K562 (cell line): ENCODE measurements at regions not wholly inside any gene's neighbourhood (a gene's known extent, or its start where the extent isn't known, plus 50 kb on each side); places are given as distances from the start of the nearest gene placed in this dataset.

ENCODE experiments used
- NFE2L1 ChIP-seq: fragments of 450-650 bp; IDR thresholded peaks from 2 replicates; pipeline ENCODE4 v1.6.1; 2016; ENCODE audit warnings: missing genetic modification characterization, low read depth, mild to moderate bottlenecking, missing compliant biosample characterization, moderate library complexity, borderline replicate concordance
- NR2C1 ChIP-seq, 2 experiments: fragments of 450-650 bp; IDR thresholded peaks; 2 replicates each; pipeline ENCODE4 v1.6.1; 2017; ENCODE audit warnings: mild to moderate bottlenecking in 2 of 2, antibody characterized with exemption in 1 of 2, inconsistent platforms in 1 of 2, missing compliant biosample characterization in 1 of 2, missing genetic modification characterization in 1 of 2
- TSC22D4 ChIP-seq: fragments of 450-650 bp; IDR thresholded peaks from 2 replicates; pipeline ENCODE4 v1.6.1; 2016; ENCODE audit warnings: missing genetic modification characterization, missing biosample characterization, control low read depth
- ZNF274 ChIP-seq: IDR thresholded peaks from 2 replicates; pipeline ENCODE4 v1.6.1; 2011; ENCODE audit warnings: low read depth, mild to moderate bottlenecking, low read length, moderate library complexity, borderline replicate concordance
- TF ChIP-seq, protein P1 (sequence below): sonication (generic); formaldehyde crosslinking; IDR thresholded peaks from 2 replicates; pipeline ENCODE4 v1.5.0; 2020; ENCODE audit warnings: missing genetic modification reagents
- TF ChIP-seq, protein P2 (sequence below), 2 experiments: fragments of 450-650 bp in 1 of 2; IDR thresholded peaks; 2 replicates each; pipeline ENCODE4 v1.6.1; 2011 to 2017; ENCODE audit warnings: low read depth in 2 of 2, antibody characterized with exemption in 1 of 2, borderline replicate concordance in 1 of 2, low read length in 1 of 2, mild to moderate bottlenecking in 1 of 2, mixed read lengths in 1 of 2; ENCODE audit not compliant: control insufficient read depth in 1 of 2
- TF ChIP-seq, protein P3 (sequence below), 2 experiments: fragments of 450-650 bp; formaldehyde crosslinking in 1 of 2; IDR thresholded peaks; 2 replicates each; pipeline versions ENCODE4 v1.4.0 to v1.6.1; 2014 to 2020; ENCODE audit warnings: mild to moderate bottlenecking in 2 of 2, borderline replicate concordance in 1 of 2, low read depth in 1 of 2

DNA sequence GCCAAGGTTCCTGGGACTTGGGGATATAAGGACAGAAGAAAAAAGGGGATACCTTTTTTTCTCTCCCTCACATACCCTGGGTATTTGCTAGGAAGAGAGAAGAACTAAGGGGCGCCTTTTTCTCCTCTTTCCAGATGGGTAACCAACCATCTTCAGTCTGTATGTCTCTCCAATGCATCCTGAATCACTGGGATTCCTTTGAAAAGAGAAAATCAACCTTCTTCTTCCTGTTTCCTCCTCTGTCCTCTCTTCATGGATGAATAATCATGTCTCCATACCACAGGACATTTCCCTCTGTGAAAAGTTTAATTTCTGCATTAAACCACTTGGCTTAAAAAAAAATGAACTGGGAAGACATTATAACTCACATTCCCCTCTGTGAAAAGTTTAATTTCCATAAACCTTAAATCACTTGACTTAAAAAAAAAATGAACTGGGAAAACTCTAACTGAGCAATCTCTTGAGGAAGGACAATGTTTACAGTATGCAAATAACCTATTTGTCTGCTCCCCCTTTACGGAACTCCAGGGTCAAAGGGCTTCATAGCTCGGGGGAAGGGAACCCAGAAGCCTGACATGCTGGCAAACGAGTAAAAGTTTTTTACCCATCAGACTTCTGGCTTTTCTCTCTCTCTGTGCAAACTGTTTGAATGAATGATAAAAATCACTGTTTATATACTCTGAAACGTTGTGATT lies 56.7 kb upstream of the FAM98A start (continued):
- TF ChIP-seq, protein P1, sequence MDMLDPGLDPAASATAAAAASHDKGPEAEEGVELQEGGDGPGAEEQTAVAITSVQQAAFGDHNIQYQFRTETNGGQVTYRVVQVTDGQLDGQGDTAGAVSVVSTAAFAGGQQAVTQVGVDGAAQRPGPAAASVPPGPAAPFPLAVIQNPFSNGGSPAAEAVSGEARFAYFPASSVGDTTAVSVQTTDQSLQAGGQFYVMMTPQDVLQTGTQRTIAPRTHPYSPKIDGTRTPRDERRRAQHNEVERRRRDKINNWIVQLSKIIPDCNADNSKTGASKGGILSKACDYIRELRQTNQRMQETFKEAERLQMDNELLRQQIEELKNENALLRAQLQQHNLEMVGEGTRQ: no peak
- TF ChIP-seq TSC22D4 (tag): no peak
- TF ChIP-seq, protein P2, sequence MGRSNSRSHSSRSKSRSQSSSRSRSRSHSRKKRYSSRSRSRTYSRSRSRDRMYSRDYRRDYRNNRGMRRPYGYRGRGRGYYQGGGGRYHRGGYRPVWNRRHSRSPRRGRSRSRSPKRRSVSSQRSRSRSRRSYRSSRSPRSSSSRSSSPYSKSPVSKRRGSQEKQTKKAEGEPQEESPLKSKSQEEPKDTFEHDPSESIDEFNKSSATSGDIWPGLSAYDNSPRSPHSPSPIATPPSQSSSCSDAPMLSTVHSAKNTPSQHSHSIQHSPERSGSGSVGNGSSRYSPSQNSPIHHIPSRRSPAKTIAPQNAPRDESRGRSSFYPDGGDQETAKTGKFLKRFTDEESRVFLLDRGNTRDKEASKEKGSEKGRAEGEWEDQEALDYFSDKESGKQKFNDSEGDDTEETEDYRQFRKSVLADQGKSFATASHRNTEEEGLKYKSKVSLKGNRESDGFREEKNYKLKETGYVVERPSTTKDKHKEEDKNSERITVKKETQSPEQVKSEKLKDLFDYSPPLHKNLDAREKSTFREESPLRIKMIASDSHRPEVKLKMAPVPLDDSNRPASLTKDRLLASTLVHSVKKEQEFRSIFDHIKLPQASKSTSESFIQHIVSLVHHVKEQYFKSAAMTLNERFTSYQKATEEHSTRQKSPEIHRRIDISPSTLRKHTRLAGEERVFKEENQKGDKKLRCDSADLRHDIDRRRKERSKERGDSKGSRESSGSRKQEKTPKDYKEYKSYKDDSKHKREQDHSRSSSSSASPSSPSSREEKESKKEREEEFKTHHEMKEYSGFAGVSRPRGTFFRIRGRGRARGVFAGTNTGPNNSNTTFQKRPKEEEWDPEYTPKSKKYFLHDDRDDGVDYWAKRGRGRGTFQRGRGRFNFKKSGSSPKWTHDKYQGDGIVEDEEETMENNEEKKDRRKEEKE (IDR thresholded peaks at IDR 0.05; ENCODE audit: borderline replicate concordance in 1 of 2, control insufficient read depth in 1 of 2, low read depth in 2 of 2, low read length in 1 of 2): no peak
- TF ChIP-seq NFE2L1 (tag): no peak
- TF ChIP-seq, protein P3, sequence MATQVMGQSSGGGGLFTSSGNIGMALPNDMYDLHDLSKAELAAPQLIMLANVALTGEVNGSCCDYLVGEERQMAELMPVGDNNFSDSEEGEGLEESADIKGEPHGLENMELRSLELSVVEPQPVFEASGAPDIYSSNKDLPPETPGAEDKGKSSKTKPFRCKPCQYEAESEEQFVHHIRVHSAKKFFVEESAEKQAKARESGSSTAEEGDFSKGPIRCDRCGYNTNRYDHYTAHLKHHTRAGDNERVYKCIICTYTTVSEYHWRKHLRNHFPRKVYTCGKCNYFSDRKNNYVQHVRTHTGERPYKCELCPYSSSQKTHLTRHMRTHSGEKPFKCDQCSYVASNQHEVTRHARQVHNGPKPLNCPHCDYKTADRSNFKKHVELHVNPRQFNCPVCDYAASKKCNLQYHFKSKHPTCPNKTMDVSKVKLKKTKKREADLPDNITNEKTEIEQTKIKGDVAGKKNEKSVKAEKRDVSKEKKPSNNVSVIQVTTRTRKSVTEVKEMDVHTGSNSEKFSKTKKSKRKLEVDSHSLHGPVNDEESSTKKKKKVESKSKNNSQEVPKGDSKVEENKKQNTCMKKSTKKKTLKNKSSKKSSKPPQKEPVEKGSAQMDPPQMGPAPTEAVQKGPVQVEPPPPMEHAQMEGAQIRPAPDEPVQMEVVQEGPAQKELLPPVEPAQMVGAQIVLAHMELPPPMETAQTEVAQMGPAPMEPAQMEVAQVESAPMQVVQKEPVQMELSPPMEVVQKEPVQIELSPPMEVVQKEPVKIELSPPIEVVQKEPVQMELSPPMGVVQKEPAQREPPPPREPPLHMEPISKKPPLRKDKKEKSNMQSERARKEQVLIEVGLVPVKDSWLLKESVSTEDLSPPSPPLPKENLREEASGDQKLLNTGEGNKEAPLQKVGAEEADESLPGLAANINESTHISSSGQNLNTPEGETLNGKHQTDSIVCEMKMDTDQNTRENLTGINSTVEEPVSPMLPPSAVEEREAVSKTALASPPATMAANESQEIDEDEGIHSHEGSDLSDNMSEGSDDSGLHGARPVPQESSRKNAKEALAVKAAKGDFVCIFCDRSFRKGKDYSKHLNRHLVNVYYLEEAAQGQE (IDR thresholded peaks at IDR 0.05; ENCODE audit: borderline replicate concordance): no peak
- TF ChIP-seq, protein P3 (CRISPR knock-in tag; IDR thresholded peaks at IDR 0.05; ENCODE audit: low read depth): no peak
- TF ChIP-seq NR2C1 (IDR thresholded peaks at IDR 0.05): no peak
- no peak for TF ChIP-seq NR2C1 (tag; IDR thresholded peaks at IDR 0.05)
- no peak for TF ChIP-seq ZNF274
- TF ChIP-seq, all 486 proteins: peak for 0
